RKO (cell line): ENCODE measurements at regions not wholly inside any gene's neighbourhood (a gene's known extent, or its start where the extent isn't known, plus 50 kb on each side); places are given as distances from the start of the nearest gene placed in this dataset.

Source experiments
- DNase-seq: peaks from one replicate; pipeline ENCODE4 v3.0.0-alpha.2; 2016; ENCODE audit warnings: low spot score

- no peak for DNase-seq
These were observed 57.8 kb upstream of the TRPM3 start for GRCh38 chr9:71179183-71179582.

GRCh38 chr9:71177901-71178300 lies 56.5 kb upstream of the TRPM3 start:
- DNase-seq: no peak

- no peak for DNase-seq
These were observed 50.1 kb upstream of the TRPM3 start for GRCh38 chr9:71171517-71171916.
